Adrenal gland (tissue), 5 donors: ENCODE measurements at regions not wholly inside any gene's neighbourhood (a gene's known extent, or its start where the extent isn't known, plus 50 kb on each side); places are given as distances from the start of the nearest gene placed in this dataset.

Experiments used
- CTCF ChIP-seq, 6 experiments: fragments of 450-650 bp in 4 of 6; fragments of 200-600 bp in 2 of 6; sonication (generic) in 1 of 6; IDR thresholded peaks; 1 replicate in 5 of 6; 2 replicates in 1 of 6; pipeline versions ENCODE4 v1.5.1 to v1.8.0; 2016 to 2021; ENCODE audit warnings: antibody characterized with exemption in 6 of 6, mild to moderate bottlenecking in 2 of 6, moderate library complexity in 1 of 6
- POLR2A ChIP-seq, 2 donors: fragments of 450-650 bp; IDR thresholded peaks; one replicate each; pipeline ENCODE4 v1.6.1; 2017; ENCODE audit warnings: antibody characterized with exemption in 2 of 2, mild to moderate bottlenecking in 2 of 2, moderate library complexity in 1 of 2
- donor health status: DM: no; HTN: no; CAD: no.

GRCh38 chr10:63883861-63884260 lies 362.7 kb downstream of the REEP3 start:
- TF ChIP-seq CTCF (IDR thresholded peaks at IDR 0.05) (no peak), POLR2A (IDR thresholded peaks at IDR 0.05) (no peak)
